ENCODE measurements at regions not wholly inside any gene's neighbourhood (a gene's known extent, or its start where the extent isn't known, plus 50 kb on each side); places are given as distances from the start of the nearest gene placed in this dataset.
"Not testable (repeated sequence)": the region's sequence is repeated elsewhere in the genome, so short reads cannot be mapped to it uniquely, and the experiment has no call there.

DNA sequence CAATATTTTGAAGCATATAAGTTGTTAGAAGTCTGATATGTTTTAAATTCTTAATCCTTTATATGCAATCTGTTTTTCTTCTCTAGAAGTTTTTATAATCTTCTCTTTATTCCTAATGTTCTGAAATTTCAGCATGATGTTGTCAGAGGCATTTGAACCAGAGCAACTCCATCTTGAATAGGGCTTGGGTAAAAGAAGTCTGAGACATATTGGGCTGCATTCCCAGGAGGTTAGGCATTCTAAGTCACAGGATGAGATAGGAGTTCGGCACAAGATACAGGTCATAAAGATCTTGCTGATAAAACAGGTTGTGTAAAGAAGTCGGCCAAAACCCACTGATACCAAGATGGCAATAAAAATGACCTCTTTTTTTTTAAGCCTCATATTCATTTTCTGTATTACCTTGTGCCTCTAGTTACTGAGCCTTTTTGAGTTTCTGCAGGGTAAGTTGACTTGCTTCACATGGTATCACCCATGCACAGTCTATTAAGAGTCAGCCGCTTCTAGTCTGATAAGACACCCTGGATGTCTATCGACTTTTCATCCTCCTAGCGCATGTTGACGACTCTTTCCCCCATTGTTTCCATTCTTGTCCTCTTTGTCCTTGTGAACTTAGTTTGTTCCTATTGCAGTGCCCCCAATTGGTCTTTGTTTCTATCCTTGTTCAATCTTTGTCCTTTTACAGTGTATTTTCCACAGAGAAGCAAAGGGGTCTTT is 80.8 kb upstream of the RNU6-1 start:
- DNase-seq: no peak

DNA sequence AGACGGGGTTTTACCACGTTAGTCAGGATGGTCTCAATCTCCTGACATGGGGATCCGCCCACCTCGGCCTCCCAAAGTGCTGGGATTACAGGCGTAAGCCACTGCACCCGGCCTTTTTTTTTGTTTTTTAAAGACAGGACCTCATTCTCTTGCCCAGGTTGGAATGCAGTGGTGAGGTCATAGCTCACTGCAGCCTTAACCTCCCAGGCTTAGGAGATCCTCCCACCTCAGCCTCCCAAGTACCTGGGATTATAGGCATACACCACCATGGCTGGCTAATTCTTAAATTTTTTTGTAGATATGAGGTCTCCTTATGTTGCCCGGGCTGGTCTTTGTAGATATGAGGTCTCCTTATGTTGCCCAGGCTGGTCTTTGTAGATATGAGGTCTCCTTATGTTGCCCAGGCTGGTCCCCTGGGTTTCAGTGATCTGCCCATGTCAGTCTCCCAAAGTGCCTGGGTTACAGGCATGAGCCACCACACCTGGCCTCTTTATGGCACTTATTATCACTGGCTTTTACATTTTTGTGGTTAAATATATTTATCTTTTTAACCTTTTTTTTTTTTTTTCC is 82.3 kb upstream of the RNU6-1 start:
- no peak for DNase-seq

DNA sequence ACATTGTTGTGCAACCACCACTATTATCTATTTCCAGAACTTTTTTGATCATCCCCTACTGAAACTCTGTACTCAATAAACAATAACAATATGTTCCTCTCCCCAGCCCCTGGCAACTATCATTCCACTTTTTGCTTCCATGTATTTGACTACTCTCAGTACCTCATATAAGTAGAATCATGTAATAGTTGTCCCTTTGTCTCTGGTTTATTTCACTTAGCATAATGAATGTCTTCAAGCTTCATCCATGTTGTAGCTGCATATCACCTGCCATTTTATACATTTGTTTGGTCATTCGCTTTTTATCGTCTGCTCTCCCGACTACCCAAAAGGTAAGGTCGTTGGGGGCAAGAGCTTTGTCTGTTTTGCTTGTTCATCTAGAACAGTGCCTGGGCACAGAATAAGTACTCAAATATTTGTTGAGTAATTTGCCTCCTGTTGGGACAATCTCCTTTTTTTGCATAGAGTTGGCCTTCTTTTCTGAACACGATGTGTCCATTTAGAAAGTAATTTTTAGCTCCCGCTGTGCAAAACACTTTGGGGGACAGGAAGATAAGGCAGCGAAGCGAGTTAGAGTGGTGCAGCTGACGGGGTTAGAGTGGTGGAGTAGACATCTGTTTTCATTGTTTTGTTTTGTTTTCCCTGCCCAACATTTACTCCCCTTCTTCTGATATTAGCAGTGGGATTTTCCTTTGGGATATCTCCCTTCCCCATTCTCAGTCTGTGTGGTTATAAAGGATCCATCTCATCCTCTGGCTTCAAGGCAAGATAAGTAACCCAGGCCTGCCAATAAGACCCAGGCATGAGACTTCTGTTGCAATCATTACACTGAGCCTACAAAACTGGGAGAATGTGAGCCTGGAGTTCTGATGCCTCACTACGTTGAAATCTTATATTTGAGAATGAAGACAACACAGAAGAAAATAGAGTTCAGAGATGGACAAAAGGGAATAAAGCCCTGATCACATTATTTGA is 83.4 kb upstream of the RNU6-1 start:
- no peak for DNase-seq

DNA sequence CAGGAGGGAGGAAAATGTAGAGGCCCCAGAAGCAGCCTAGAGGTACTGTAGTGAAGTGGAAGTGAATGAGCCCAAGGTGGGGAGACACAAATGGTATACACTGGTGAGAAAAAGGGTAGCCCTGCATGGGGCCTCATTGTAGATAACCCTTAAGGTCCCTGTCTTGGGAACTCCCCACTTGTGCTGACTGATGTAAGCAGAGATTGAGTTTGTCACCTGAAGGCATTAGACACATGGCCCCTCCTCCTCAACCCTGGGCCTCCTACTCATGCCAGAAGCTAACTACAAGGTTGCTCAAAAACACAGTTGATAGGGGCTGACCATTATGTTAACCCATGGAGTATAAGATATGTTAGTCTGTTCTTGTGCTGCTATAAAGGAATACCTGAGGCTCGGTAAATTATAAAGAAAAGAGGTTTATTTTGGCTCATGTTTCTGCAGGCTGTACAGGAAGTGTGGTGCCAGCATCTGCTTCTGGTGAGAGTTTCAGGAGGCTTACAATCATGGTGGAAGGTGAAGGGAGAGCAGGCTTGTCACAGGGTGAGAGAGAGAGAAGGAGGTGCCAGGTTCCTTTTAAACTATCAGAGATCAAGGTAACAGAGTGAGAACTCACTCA is 84.6 kb upstream of the RNU6-1 start:
- no peak for DNase-seq

DNA sequence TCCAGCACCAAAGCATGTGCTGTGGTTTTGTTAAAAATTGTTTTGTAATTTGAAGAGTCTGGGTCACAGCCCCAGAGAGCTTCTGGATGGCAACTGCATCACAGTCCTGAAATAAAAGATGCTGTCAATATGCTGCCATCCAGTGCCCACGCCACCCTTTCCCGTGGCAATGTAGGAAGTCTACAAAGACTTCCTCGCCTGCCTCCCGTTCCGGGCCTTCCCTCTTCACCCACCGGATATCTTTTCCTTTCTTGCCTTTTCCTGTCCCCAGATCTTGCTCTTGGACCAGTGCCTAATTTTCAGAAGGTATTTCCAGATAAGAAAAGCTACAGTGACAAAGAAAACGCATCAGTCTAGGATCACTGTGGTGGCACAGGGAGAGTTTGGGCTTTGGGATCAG is 85.3 kb upstream of the RNU6-1 start:
- no peak for DNase-seq

DNA sequence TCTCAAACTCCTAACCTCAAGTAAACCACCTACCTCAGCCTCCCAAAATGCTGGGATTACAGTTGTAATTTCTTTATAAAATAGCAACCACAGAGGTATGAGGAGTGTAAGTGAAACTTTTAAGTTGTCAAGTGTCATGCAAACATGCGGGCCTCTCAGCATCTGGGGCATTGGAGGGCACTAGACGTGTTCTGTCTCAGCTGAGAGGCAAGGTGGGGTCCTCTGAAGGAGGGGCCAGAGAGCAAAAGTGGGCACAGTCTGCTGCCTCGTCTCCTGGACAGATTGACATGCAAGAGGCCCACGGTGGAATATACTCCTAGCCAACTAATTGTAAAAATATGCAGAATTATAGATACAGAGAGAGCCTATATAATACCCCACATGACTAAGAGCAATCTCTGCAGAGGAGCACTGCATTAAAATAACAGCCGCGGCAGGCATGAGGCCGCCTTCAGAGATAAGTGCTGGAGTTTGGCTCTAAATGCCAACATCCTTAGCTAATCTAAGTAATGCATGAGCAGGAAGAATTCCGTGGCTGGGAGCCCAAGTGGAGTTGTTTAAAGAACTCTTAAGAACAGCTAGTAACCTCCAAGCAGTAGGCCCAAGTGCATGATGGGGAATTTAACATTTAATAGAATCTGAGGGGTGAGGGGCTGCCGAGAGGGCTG is 87.8 kb upstream of the RNU6-1 start:
- DNase-seq: no peak

DNA sequence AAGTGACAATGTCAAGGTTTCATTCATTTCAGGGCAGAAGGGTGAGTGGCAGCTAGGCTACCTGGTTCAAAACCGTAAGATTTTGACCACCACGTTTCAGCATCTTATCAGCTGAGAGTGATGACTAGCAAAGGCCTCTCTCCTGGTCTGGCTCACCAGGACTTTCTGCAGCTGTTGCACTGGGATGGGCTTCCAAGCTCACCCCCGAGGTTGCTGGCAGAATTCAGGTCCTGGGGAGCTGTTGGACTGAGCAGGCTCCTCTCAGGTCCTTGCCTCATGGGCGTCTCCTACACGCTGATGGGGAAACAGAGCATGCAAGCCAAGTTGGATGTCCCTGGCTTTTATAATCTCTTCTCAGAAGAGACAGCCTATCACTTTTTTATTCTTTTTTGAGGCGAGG is 88.8 kb upstream of the RNU6-1 start:
- DNase-seq: no peak

DNA sequence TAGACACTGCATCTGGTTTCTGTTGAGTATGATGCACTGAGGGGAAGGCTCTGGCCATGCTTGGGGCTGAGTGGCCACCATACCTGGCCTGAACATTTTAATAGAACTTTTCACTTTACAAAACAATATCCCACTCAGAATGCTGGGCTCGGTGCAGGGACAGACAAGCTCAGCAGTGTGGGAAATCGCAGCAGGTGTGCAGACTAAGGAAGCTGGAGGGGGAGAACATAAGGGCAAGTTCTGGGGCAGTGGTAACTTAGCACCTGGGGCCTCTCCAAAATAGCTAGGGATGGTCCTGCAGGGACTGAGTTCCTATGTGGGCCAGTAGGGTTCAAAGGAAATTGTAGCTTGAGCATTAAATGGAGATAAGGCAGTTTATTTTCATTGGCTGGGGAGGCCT is 90.9 kb upstream of the RNU6-1 start:
- no peak for DNase-seq

DNA sequence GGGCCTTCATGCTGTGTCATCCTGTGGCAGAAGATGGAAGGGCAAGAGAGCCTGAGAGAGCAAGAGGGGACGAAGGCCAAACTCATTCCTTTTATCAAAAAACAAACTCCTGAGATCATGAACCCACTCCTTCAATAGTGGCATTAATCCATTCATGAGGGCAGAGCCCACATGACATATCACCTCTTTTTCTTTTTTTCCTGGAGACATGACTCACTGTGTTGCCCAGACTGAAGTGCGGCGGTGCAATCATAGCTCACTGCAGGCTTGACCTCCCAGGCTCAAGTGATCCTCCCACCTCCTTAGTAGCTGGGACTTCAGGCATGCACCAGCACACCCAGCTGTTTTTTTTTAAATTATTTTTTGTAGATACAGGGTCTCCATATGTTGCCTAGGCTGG is 92.0 kb upstream of the RNU6-1 start:
- DNase-seq: no peak

DNA sequence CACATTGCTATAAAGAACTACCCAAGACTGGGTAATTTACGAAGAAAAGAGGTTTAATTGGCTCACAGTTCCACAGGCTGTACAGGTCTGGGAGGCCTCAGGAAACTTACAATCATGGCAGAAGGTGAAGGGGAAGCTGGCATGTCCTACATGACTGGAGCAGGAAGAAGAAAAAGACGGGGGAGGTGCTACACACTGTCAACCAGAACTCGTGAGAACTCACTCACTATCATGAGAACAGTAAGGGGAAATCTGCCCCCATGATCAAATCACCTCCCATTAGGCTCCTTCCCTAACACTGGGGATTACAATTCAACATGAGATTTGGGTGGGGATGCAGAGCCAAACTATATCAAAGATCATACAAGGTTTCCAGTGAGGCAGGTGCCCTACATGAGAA is 94.3 kb upstream of the RNU6-1 start:
- DNase-seq: not testable (repeated sequence)

DNA sequence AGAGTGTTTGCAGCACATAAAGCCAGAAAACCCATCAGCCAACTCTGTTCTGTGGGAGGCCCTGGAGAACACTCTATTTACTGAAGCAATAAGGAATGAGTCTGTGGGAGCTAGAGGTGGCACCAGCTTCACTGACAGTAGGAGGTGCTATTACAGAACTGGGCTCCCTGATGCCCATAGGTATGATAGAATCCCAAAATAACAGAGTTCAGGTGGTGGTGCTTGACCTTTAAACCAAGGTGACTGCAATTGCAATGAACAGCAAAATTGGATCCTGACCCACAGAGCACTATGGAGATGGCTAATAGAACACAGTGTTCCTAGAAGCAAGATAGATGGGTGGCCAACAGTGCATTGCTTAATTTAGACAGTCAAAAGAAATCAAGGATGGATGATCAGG is 95.4 kb upstream of the RNU6-1 start:
- DNase-seq: no peak

DNA sequence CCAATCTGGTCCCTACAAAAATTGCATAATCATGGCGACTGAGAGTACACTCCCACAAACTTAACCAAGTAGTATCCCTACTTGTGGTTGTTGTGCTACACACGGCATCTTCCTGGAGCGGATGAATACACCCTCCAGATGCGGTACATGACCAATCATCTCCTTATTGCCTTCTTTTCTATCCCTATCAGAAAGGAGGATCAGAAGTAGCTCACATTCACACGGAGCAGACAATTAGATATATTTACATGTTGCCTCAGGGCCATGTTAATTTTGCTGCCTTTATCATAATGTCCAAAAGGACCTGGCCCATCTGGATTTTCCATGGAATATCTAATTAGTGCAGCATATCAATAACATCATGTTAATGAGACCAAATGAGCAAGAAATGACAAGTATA is 96.4 kb upstream of the RNU6-1 start:
- DNase-seq: no peak

DNA sequence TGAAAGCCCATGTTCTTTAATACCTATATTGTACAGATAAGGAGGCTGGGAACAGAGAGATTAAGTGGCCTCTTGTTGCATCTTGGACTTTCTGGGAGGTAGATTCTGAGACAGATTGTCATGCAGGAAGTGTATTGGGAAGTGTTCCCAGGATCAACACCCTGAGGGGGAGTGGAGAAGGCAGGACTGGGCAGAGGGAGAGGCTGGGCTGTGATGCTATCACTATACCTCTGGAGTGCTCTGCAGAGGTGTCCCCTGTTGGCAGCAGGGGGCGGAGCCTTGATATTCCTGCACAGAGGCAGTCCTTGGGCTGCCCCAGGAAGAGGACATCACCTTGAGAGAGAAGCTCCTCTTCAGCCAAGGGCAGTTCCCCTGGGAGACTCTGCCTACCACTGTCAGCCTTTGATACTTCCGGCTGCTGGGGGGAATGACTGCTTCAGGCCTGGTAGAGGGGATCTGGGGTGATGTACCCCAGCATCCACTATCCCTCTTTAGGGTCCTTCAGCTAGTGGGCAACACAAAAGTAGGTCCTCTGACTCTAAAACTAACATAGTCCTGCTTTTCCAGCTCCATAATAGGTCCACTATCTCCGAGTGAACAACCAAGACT is 97.4 kb upstream of the RNU6-1 start:
- DNase-seq: no peak

DNA sequence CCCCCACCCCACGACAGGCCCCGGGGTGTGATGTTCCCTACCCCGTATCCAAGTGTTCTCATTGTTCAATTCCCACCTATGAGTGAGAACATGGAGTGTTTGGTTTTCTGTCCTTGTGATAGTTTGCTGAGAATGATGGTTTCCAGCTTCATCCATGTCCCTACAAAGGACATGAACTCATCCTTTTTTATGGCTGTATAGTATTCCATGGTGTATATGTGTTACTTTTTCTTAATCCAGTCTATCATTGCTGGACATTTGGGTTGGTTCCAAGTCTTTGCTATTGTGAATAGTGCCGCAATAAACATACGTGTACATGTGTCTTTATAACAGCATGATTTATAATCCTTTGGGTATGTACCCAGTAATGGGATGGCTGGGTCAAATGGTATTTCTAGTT is 99.3 kb upstream of the RNU6-1 start:
- not testable (repeated sequence) for DNase-seq

DNA sequence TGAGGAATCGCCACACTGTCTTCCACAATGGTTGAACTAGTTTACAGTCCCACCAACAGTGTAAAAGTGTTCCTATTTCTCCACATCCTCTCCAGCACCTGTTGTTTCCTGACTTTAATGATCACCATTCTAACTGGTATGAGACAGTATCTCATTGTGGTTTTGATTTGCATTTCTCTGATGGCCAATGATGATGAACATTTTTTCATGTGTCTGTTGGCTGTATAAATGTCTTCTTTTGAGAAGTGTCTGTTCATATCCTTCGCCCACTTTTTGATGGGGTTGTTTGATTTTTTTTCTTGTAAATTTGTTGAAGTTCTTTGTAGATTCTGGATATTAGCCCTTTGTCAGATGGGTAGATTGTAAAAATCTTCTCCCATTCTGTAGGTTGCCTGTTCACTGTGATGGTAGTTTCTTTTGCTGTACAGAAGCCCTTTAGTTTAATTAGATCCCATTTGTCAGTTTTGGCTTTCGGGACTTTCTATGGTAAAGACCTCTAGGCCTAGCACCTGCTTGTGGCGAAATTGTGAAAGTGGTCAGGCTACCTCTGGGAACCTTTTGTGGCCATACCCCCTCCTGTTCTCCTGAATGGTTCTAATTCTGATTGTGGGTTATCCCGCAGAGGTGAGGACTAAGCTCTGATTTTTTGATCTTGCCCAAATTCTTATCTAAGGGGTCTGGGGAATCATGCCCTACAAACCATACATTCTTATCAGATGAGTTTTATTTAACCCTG is 99.9 kb upstream of the RNU6-1 start:
- not testable (repeated sequence) for DNase-seq

DNA sequence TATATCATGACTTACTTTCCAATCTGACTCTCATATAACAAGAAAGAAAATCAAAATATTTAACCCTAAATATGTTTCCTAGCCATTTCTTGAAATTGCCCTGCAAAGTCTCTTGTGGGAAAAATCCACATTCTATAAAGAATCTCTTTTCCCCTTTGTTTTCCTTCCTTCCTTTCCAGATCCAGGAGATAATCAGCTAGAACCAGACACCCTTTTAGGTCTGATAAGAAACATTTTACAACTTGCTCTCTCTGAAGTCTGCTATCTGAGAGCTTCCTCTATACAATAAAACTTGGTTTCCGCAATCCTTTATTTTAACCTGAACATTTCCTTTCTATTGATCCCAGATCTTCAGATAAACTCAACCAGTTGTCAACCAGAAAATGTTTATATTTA is 100.5 kb upstream of the RNU6-1 start:
- no peak for DNase-seq

DNA sequence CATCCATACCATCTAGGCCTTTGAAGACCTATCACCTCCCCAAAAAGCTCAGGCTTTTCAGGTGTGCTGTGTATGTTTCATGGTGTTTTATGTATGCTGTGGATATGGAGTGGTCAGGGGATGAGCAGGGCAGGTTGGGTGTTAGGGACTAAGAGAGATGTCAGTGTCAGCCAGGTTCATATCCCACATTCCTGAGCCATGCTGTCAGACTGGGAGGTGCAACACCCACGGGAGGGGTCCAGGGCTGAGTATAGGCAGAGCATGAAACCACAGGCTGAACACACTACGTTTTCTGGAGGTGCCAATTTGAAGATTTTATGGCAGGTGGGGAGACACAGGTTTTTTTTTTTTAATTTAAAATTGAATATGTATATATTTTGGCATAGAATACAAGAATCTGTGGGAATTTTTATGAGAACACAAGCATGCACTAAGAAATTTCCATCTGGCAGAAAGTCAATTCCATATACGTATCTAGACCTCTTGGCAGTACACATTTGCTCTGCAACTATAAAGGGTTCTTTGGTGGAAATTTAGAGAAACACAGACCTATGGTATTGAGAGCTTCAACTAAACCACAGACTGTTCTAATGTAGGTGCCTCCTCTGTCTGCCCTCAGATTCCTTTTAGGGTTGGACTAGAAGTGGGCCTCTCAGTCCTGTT is 101.9 kb upstream of the RNU6-1 start:
- no peak for DNase-seq

DNA sequence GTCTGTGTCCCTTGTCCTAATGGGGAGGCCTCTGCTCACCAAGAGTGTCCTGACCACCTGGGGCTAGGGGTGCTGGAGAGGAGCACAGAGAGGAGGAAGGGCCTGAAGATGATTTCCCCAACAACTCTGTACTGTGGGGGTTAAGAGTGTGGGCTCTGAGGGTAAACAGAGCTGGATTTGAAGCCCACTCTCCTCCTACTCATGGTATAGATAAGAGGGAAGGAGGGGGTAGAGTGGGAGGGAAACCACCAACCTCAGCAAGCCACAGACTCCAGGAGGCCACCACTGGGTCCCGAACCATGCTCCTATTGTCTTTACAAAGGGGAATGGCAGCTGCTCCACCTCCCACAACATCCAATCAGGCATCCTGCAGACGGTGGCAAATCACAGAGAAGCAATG is 103.6 kb upstream of the RNU6-1 start:
- no peak for DNase-seq

DNA sequence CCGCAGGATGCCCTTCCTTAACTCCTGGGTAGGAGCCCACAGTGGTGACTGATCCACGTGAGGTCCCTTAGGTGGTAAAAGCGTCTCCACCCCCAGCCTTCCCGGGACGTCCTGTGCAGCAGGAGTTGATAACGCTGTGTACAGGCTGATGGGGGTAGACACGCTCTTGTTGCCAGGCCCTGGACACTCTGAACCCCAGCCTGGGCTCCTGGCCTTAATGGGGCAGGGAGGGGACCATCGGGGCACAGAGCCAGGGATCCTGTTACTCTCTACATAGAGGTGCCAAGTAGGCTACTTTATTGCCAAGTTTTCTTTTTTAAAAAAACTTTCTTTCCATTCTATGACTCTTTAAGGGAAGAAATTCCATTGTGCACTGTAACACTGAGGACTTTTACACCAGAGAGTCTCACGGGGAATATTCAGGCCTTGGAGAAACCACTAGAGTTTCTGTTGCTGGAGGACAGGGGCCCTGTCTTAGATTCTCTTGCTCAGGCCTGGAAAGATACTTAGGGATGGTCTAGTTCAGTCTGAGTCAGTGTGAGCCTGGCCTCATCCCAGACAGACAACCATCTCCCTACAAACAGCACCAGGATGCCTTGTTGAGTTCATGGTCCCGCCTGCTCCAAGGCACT is 104.3 kb upstream of the RNU6-1 start:
- no peak for DNase-seq

DNA sequence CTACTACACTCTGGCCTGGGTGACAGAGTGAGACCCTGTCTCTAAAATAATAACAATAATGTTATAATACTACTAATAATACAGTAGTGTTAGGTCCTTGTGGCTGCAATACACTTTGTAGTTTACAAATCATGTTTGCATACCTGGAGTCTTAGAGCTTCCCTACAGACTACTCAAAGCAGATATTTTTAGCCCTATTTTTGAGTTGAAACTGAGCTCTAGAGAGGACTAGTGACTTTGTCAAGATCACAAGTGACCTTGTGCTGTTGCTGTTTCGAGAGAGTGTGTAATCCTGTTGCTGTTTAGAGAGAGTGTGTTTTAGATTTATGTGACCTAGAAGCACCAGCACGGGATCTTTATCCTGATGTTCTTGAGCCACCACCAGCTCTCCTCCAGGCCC is 105.3 kb upstream of the RNU6-1 start:
- no peak for DNase-seq

All from NCI-H524 (cell line).